K562 (cell line): ENCODE measurements at regions not wholly inside any gene's neighbourhood (a gene's known extent, or its start where the extent isn't known, plus 50 kb on each side); places are given as distances from the start of the nearest gene placed in this dataset.

ENCODE experiments used
- ATF3 ChIP-seq, 2 experiments: fragments of 450-650 bp in 1 of 2; sonication (generic) in 1 of 2; formaldehyde crosslinking in 1 of 2; IDR thresholded peaks in 1 of 2; conservative IDR thresholded peaks in 1 of 2; 2 replicates each; pipeline versions ENCODE4 v1.6.1 to v1.8.1; 2016 to 2023; ENCODE audit warnings: mild to moderate bottlenecking in 2 of 2, moderate library complexity in 2 of 2, inconsistent platforms in 1 of 2, missing genetic modification reagents in 1 of 2
- CHAMP1 ChIP-seq: fragments of 450-650 bp; IDR thresholded peaks from 2 replicates; pipeline ENCODE4 v1.6.1; 2016; ENCODE audit warnings: mild to moderate bottlenecking
- DNMT1 ChIP-seq: fragments of 450-650 bp; IDR thresholded peaks from 2 replicates; pipeline ENCODE4 v1.6.1; 2016; ENCODE audit warnings: antibody characterized with exemption, mild to moderate bottlenecking
- E4F1 ChIP-seq: fragments of 250-450 bp; sonication (Bioruptor Pico); IDR thresholded peaks from 2 replicates; pipeline ENCODE4 v1.5.0; 2021; ENCODE audit warnings: mild to moderate bottlenecking, borderline replicate concordance
- NR2C2 ChIP-seq, 2 experiments: fragments of 200-800 bp in 1 of 2; sonication (Bioruptor generic) in 1 of 2; sonication (generic) in 1 of 2; formaldehyde crosslinking in 1 of 2; IDR thresholded peaks; 2 replicates each; pipeline versions ENCODE4 v1.6.1 to v1.8.0; 2016 to 2022; ENCODE audit warnings: mild to moderate bottlenecking in 1 of 2, missing compliant biosample characterization in 1 of 2, missing genetic modification characterization in 1 of 2, missing genetic modification reagents in 1 of 2
- PHF8 ChIP-seq: fragments of 200-600 bp; sonication (generic); IDR thresholded peaks from 2 replicates; pipeline ENCODE4 v1.6.1; 2012; ENCODE audit warnings: mixed run types, mild to moderate bottlenecking, inconsistent platforms, low read length, moderate library complexity, borderline replicate concordance
- POLR2A ChIP-seq: fragments of 450-650 bp; conservative IDR thresholded peaks from 2 replicates; pipeline ENCODE4 v1.6.1; 2016
- STAT6 ChIP-seq: sonication (generic); formaldehyde crosslinking; IDR thresholded peaks from 2 replicates; pipeline ENCODE4 v1.8.1; 2023; ENCODE audit warnings: mild to moderate bottlenecking, missing genetic modification reagents
- TAL1 ChIP-seq: fragments of 450-650 bp; IDR thresholded peaks from 2 replicates; pipeline ENCODE4 v1.6.1; 2016; ENCODE audit warnings: mild to moderate bottlenecking
- TCF7L2 ChIP-seq: fragments of 150-350 bp; IDR thresholded peaks from 2 replicates; pipeline ENCODE4 v1.6.1; 2016; ENCODE audit warnings: low read depth, mild to moderate bottlenecking, low read length, moderate library complexity
- TEAD1 ChIP-seq, 2 experiments: fragments of 450-650 bp in 1 of 2; sonication (generic) in 1 of 2; formaldehyde crosslinking; IDR thresholded peaks; 2 replicates each; pipeline versions ENCODE4 v1.4.0 to v1.8.0; 2020 to 2022; ENCODE audit warnings: mild to moderate bottlenecking in 2 of 2, missing genetic modification reagents in 1 of 2
- ZFP91 ChIP-seq: sonication (generic); formaldehyde crosslinking; IDR thresholded peaks from 2 replicates; pipeline ENCODE4 v1.8.0; 2022; ENCODE audit warnings: mild to moderate bottlenecking, missing genetic modification reagents
- ZNF583 ChIP-seq: fragments of 250-450 bp; sonication (Bioruptor Pico); IDR thresholded peaks from 2 replicates; pipeline ENCODE4 v1.4.0; 2020
- ZNF586 ChIP-seq: fragments of 450-650 bp; formaldehyde crosslinking; conservative IDR thresholded peaks from 2 replicates; pipeline ENCODE4 v1.4.0; 2020; ENCODE audit warnings: mild to moderate bottlenecking, moderate library complexity

- TF ChIP-seq CHAMP1 (no peak), PHF8 (no peak), ZNF586 (CRISPR knock-in tag) (no peak), E4F1 (CRISPR knock-in tag) (no peak), TEAD1 (CRISPR knock-in tag; IDR thresholded peaks at IDR 0.05) (no peak), TCF7L2 (no peak), ZFP91 (CRISPR knock-in tag) (no peak), DNMT1 (no peak), STAT6 (CRISPR knock-in tag) (no peak), NR2C2 (CRISPR knock-in tag; IDR thresholded peaks at IDR 0.05) (no peak), NR2C2 (tag; IDR thresholded peaks at IDR 0.05) (no peak), ATF3 (IDR thresholded peaks at IDR 0.05) (no peak), ATF3 (CRISPR knock-in tag; conservative IDR thresholded peaks at IDR 0.05) (no peak), ZNF583 (CRISPR knock-in tag) (no peak), POLR2A (no peak), TAL1 (peak; percentile 87)
Measured at GRCh38 chr5:40052808-40053207, 626.9 kb upstream of the PTGER4 start (continued).
